ENCODE measurements at regions not wholly inside any gene's neighbourhood (a gene's known extent, or its start where the extent isn't known, plus 50 kb on each side); places are given as distances from the start of the nearest gene placed in this dataset.
"Not testable (repeated sequence)": the region's sequence is repeated elsewhere in the genome, so short reads cannot be mapped to it uniquely, and the experiment has no call there.

- DNase-seq = no peak
Observed at GRCh38 chr11:36792996-36793914, 195.2 kb upstream of the RAG2 start.

- no peak for DNase-seq
Observed at GRCh38 chr11:36791957-36792356, 193.9 kb upstream of the RAG2 start.

GRCh38 chr11:36790526-36790925, 192.5 kb upstream of the RAG2 start:
- DNase-seq = no peak

GRCh38 chr11:36783808-36784207, 185.8 kb upstream of the RAG2 start:
- no peak for DNase-seq

- no peak for DNase-seq
Observed at GRCh38 chr11:36779791-36780190, 181.8 kb upstream of the RAG2 start.

GRCh38 chr11:36777311-36777710, 179.3 kb upstream of the RAG2 start:
- no peak for DNase-seq

GRCh38 chr11:36775756-36776155, 177.7 kb upstream of the RAG2 start:
- no peak for DNase-seq

- DNase-seq = no peak
Observed at GRCh38 chr11:36775130-36775529, 177.1 kb upstream of the RAG2 start.

GRCh38 chr11:36774603-36775002, 176.6 kb upstream of the RAG2 start:
- DNase-seq = no peak

- no peak for DNase-seq
Observed at GRCh38 chr11:36763187-36763586, 165.2 kb upstream of the RAG2 start.

- DNase-seq = no peak
Observed at GRCh38 chr11:36757075-36757474, 159.0 kb upstream of the RAG2 start.

GRCh38 chr11:36753960-36754359, 155.9 kb upstream of the RAG2 start:
- no peak for DNase-seq

GRCh38 chr11:36751996-36752395, 154.0 kb upstream of the RAG2 start:
- DNase-seq = no peak

GRCh38 chr11:36751335-36751781, 153.3 kb upstream of the RAG2 start:
- DNase-seq = no peak

- no peak for DNase-seq
Observed at GRCh38 chr11:36750349-36750748, 152.3 kb upstream of the RAG2 start.

GRCh38 chr11:36748836-36749235, 150.8 kb upstream of the RAG2 start:
- DNase-seq = no peak

- peak; percentile 64 for DNase-seq
Observed at GRCh38 chr11:36746886-36747710, 149.1 kb upstream of the RAG2 start.

GRCh38 chr11:36744375-36745168, 146.5 kb upstream of the RAG2 start:
- DNase-seq = no peak

GRCh38 chr11:36743039-36743438, 145.0 kb upstream of the RAG2 start:
- DNase-seq = no peak

- no peak for DNase-seq
Observed at GRCh38 chr11:36741515-36741914, 143.5 kb upstream of the RAG2 start.

- no peak for DNase-seq
Observed at GRCh38 chr11:36738292-36738861, 140.3 kb upstream of the RAG2 start.

GRCh38 chr11:36736103-36736502, 138.1 kb upstream of the RAG2 start:
- no peak for DNase-seq

GRCh38 chr11:36733721-36734120, 135.7 kb upstream of the RAG2 start:
- not testable (repeated sequence) for DNase-seq
